Gastrocnemius medialis (tissue), 4 donors: ENCODE measurements at regions not wholly inside any gene's neighbourhood (a gene's known extent, or its start where the extent isn't known, plus 50 kb on each side); places are given as distances from the start of the nearest gene placed in this dataset.

Source experiments
- POLR2A ChIP-seq, 2 donors: fragments of 450-650 bp; IDR thresholded peaks; one replicate each; pipeline ENCODE4 v1.6.1; 2017; ENCODE audit warnings: antibody characterized with exemption in 2 of 2, mild to moderate bottlenecking in 2 of 2, moderate library complexity in 2 of 2
- TF ChIP-seq, protein P1 (sequence below), 5 experiments: fragments of 450-650 bp in 3 of 5; fragments of 200-600 bp in 2 of 5; sonication (generic) in 2 of 5; IDR thresholded peaks in 4 of 5; conservative IDR thresholded peaks in 1 of 5; 1 replicate in 4 of 5; 2 replicates in 1 of 5; pipeline ENCODE4 v1.5.1; 2016 to 2019; ENCODE audit warnings: antibody characterized with exemption in 5 of 5, mild to moderate bottlenecking in 3 of 5, moderate library complexity in 3 of 5

DNA sequence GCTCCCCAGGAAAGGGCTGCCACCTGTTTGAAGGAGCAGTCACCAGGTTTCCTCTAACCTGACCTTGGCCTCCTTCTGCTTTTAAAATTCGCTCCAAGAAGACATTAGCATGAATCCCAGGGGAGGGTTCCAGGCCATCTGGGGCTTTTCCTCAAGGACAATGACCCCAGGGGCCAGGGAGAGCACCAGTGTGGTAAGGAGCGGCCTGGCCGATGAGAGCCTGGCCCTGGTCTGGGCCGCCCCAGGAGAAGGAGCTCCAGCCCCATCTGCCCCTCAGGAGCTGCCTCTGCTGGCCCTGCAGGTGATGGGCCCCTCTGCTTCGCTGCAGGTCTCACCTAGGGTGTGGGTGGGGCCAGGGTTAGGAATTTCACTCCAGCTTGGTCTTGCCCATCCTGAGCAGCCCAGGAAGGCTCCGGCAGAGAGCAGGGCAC is 209.2 kb upstream of the TNRC6C start:
- TF ChIP-seq, protein P1, sequence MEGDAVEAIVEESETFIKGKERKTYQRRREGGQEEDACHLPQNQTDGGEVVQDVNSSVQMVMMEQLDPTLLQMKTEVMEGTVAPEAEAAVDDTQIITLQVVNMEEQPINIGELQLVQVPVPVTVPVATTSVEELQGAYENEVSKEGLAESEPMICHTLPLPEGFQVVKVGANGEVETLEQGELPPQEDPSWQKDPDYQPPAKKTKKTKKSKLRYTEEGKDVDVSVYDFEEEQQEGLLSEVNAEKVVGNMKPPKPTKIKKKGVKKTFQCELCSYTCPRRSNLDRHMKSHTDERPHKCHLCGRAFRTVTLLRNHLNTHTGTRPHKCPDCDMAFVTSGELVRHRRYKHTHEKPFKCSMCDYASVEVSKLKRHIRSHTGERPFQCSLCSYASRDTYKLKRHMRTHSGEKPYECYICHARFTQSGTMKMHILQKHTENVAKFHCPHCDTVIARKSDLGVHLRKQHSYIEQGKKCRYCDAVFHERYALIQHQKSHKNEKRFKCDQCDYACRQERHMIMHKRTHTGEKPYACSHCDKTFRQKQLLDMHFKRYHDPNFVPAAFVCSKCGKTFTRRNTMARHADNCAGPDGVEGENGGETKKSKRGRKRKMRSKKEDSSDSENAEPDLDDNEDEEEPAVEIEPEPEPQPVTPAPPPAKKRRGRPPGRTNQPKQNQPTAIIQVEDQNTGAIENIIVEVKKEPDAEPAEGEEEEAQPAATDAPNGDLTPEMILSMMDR (IDR thresholded peaks at IDR 0.05 in 4 of 5, conservative IDR thresholded peaks at IDR 0.05 in 1 of 5) = no peak
- no peak for TF ChIP-seq POLR2A (IDR thresholded peaks at IDR 0.05)
